ENCODE measurements at regions not wholly inside any gene's neighbourhood (a gene's known extent, or its start where the extent isn't known, plus 50 kb on each side); places are given as distances from the start of the nearest gene placed in this dataset.

DNA sequence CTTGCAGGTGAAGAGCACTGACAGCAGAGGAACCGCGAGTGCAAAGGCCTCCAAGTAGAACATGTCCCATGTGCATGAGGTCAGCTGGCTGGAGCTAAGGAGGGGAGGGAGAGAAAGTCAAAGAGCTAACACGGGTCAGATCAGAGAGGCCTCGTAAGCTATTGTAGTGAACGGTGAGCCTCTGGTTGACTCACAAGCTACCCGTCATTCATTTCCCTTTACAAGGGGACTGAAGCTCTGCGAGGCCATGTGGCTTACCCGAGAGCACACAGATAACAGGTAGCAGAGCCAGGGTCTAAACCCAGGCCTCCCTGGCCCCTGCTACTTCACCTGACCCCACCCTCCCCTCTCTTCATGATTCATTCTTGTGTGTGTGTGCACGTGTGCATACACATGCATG lies 152.7 kb upstream of the ADRA1B start:
- no peak for TF ChIP-seq POLR2AphosphoS5 (IDR thresholded peaks at IDR 0.05; ENCODE audit: low read depth, low read length)
- no peak for TF ChIP-seq SIN3A (IDR thresholded peaks at IDR 0.05; ENCODE audit: borderline replicate concordance, insufficient read depth, low read length)
- TF ChIP-seq FOXP2 (optimal IDR thresholded peaks at IDR 0.05; ENCODE audit: borderline replicate concordance, extremely low read depth, extremely low read length, insufficient read depth) = no peak
- TF ChIP-seq TAF1 (IDR thresholded peaks at IDR 0.05; ENCODE audit: borderline replicate concordance, insufficient read depth, low read length) = no peak
- TF ChIP-seq, protein P1, sequence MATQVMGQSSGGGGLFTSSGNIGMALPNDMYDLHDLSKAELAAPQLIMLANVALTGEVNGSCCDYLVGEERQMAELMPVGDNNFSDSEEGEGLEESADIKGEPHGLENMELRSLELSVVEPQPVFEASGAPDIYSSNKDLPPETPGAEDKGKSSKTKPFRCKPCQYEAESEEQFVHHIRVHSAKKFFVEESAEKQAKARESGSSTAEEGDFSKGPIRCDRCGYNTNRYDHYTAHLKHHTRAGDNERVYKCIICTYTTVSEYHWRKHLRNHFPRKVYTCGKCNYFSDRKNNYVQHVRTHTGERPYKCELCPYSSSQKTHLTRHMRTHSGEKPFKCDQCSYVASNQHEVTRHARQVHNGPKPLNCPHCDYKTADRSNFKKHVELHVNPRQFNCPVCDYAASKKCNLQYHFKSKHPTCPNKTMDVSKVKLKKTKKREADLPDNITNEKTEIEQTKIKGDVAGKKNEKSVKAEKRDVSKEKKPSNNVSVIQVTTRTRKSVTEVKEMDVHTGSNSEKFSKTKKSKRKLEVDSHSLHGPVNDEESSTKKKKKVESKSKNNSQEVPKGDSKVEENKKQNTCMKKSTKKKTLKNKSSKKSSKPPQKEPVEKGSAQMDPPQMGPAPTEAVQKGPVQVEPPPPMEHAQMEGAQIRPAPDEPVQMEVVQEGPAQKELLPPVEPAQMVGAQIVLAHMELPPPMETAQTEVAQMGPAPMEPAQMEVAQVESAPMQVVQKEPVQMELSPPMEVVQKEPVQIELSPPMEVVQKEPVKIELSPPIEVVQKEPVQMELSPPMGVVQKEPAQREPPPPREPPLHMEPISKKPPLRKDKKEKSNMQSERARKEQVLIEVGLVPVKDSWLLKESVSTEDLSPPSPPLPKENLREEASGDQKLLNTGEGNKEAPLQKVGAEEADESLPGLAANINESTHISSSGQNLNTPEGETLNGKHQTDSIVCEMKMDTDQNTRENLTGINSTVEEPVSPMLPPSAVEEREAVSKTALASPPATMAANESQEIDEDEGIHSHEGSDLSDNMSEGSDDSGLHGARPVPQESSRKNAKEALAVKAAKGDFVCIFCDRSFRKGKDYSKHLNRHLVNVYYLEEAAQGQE (IDR thresholded peaks at IDR 0.05; ENCODE audit: insufficient read depth in 1 of 2, low read depth in 2 of 2, low read length in 2 of 2) = no peak

DNA sequence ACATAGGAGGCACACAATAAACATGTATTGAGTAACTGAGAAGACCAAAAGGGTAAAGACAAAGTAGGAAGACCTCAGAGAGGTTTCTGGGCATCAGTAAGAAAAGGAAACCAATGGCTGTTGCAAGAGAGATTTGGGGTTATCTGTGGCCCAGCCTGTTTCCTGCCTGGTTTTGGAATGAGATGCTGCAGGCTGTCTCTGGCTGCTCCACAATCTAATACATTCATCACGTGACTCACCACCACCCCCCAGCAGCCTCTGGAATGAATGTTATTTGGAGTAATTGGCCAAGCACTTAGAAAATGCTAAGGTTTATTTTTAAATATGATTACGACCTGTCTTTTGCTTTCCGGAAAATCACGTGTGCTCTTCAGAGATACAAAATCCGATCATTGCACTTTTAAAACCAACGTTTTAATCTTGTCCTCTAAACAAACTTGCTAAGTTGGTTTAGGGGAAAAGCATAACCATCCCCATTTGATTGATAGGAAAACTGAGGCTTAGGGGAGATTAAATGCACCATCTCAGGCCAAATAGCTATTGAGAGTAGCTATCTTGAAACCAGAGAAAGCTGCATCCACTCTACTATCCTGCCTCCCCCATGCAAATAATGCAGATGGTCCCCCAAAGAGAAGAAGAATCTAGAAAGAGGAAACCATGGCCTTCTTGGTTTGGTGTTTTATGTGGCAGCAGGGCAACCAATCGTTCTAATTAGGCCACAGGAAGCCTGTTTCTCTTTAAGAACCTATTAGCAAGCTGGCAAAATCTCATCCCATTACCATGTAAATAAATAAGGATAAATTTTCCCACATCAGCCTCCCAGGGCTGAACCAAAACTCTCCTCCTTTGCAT lies 151.8 kb upstream of the ADRA1B start:
- TF ChIP-seq FOXP2 (optimal IDR thresholded peaks at IDR 0.05; ENCODE audit: borderline replicate concordance, extremely low read depth, extremely low read length, insufficient read depth) (no peak), SIN3A (IDR thresholded peaks at IDR 0.05; ENCODE audit: borderline replicate concordance, insufficient read depth, low read length) (no peak)
- TF ChIP-seq, protein P1 (IDR thresholded peaks at IDR 0.05; ENCODE audit: insufficient read depth in 1 of 2, low read depth in 2 of 2, low read length in 2 of 2) = no peak

DNA sequence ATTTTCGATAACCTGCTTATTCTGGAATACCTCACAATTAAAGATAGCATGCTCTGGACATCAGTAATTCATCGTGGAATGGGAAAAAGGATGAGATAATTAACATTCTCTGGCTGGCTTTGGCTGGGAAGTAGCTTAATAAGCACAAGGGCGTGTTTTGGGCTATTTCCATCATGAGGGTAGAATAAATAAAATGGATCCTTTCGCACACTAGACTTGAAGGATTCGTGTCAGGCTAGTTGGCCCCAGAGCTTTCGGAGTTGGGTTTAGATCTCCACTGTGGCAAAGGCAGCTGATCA lies 151.2 kb upstream of the ADRA1B start:
- TF ChIP-seq, protein P1 (IDR thresholded peaks at IDR 0.05; ENCODE audit: insufficient read depth in 1 of 2, low read depth in 2 of 2, low read length in 2 of 2) = no peak
- TF ChIP-seq SIN3A (IDR thresholded peaks at IDR 0.05; ENCODE audit: borderline replicate concordance, insufficient read depth, low read length) = no peak
- TF ChIP-seq FOXP2 (optimal IDR thresholded peaks at IDR 0.05; ENCODE audit: borderline replicate concordance, extremely low read depth, extremely low read length, insufficient read depth) = no peak
- no peak for TF ChIP-seq TAF1 (IDR thresholded peaks at IDR 0.05; ENCODE audit: borderline replicate concordance, insufficient read depth, low read length)
- TF ChIP-seq POLR2AphosphoS5 (IDR thresholded peaks at IDR 0.05; ENCODE audit: low read depth, low read length) = no peak

DNA sequence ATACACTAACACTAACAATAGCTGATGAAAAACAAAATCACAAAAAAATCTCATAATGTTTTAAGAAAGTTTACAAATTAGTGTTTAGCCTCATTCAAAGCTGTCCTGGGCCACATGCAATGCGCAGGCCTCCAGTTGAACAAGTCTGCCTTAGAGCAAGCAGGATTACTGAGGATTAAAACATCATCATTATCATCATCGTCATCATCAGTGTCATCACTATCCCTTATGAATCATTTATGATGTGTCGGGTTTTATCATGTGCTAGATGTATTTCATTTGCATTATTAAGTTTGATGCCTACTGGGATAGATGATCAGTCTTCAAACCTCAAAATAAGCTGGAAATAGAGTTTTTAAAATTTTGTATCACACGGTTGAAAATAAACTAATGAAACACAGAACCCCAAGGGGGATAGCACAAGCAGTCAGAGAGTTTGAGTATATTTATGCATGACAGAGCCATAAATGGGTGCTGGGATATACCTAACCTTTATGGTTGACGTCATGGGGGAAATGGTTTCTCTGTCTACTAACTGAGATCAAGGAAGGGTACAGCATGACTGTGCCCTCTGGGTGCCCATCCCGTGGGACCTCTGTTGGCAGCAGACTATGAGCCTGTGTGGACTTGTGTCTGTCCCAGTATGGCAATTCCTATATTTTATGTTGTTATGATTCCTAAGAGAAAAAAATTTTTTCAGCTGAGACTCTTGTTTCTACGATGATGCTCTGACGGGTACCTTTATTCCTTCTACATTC lies 150.3 kb upstream of the ADRA1B start:
- TF ChIP-seq, protein P1 (IDR thresholded peaks at IDR 0.05; ENCODE audit: insufficient read depth in 1 of 2, low read depth in 2 of 2, low read length in 2 of 2) = no peak
- TF ChIP-seq TAF1 (IDR thresholded peaks at IDR 0.05; ENCODE audit: borderline replicate concordance, insufficient read depth, low read length) = no peak
- no peak for TF ChIP-seq POLR2AphosphoS5 (IDR thresholded peaks at IDR 0.05; ENCODE audit: low read depth, low read length)
- no peak for TF ChIP-seq SIN3A (IDR thresholded peaks at IDR 0.05; ENCODE audit: borderline replicate concordance, insufficient read depth, low read length)
- TF ChIP-seq FOXP2 (optimal IDR thresholded peaks at IDR 0.05; ENCODE audit: borderline replicate concordance, extremely low read depth, extremely low read length, insufficient read depth) = no peak
